NCI-H1105 (cell line): ENCODE measurements at regions not wholly inside any gene's neighbourhood (a gene's known extent, or its start where the extent isn't known, plus 50 kb on each side); places are given as distances from the start of the nearest gene placed in this dataset.

Experiments
- DNase-seq: peaks from one replicate; lab custom pipeline; 2025; lab: John Stamatoyannopoulos, UW

DNA sequence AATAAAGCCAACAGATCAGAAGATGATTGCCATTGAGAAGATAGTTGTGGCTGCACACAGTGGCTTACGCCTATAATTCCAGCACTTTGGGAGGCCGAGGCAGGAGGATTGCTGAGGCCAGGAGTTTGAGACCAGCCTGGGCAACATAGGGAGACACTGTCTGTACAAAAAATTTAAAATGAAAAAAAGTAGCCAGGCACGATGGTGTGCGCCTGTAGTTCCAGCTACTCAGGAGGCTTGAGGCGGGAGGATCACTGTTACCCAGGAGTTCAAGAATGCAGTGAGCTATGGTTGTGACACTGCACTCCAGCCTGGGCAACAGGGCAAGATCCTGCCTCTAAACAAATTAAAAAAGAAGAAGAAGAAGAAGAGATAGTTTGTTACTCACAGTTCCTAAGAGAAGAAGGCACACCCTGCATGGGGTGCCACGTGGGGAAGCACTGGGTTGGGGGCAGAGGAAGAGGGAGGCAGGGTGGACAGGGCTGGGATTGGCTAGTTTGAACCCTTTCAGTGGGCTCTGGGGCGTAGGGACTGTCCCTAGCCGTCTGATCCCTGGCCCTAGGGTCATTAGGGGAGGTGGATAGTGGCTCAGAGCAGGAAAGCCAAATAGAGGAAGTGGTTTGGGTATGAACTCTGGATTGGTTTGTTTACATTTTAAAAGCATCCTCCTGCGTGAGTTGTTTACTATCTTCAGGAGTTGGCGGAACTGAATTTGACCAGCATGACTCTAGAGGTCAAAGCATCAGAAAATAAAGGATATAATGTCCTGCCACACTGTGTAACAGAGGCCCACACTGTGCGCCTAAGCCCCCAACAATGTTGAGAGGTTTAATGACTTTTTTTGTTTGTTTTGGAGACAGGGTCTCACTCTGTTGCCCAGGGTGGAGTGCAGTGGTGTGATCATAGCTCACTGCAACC, 60.5 kb upstream of the MEDAG start:
- DNase-seq: no peak

DNA sequence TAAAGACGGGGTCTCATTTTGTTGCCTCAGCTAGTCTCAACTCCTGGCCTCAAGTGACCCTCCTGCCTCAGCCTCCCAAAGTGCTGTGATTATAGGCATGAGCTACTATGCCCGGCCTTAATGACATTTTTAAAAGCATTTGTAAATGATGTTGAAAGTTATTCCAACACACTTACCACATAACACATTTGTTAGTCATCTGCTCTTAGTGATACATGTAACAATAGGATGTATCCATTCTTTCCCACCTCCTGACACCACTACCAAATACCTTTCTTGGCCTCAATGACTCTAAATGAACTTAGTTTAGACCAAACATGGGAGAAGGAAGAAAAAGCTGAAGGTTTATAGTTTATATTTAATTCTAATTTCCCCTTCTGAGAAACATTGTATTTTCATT, 59.8 kb upstream of the MEDAG start:
- DNase-seq: no peak

DNA sequence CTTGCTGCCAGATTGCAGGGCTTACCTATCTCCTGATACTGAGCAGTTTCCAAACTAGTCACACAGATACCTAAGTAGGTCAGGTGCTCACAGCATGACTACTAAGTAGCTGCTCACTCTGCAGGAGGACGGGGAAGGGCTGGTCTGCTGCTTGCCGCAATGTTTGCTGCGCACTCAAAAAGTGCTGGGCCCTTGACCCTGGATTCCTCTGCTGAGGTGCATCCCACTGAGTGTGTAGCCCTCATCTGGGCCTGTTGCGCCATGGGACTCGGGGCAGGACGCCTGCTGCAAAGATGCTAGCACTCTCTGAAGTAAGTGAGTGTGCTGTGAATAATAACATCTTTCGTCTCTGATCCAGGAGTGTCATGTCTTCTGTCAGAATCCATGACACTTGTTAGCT, 59.2 kb upstream of the MEDAG start:
- DNase-seq: no peak

DNA sequence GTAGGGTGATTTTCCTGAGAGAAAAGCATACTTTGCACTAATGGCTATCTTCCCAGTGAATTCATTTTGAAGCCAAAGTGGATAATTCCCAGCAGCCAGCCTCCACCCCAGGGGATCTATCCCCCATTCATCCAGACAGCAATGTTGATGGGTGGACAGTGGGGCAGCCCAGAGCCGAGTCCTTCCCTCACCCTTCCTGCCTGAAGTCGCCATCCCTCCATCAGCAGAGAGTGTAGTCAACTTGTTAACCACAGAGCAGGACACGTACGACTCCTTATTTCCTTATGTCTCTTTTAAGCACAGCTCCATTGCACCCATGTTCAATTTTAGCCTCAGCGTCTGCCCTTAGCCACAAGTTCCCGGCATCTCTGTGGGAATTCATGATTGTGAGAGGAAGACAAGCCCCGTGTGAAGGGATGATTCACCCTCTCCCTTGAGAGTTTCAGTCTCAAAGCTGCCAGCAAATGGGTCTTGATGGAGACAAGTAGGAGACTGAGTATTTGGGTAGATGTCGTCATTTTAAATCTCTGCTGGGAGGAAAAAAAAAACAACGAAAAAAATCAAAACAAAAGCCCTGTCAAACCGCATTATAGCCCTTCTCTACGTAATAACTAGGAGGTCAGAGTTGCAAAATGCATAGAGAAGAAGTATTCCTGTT, 58.3 kb upstream of the MEDAG start:
- no peak for DNase-seq

DNA sequence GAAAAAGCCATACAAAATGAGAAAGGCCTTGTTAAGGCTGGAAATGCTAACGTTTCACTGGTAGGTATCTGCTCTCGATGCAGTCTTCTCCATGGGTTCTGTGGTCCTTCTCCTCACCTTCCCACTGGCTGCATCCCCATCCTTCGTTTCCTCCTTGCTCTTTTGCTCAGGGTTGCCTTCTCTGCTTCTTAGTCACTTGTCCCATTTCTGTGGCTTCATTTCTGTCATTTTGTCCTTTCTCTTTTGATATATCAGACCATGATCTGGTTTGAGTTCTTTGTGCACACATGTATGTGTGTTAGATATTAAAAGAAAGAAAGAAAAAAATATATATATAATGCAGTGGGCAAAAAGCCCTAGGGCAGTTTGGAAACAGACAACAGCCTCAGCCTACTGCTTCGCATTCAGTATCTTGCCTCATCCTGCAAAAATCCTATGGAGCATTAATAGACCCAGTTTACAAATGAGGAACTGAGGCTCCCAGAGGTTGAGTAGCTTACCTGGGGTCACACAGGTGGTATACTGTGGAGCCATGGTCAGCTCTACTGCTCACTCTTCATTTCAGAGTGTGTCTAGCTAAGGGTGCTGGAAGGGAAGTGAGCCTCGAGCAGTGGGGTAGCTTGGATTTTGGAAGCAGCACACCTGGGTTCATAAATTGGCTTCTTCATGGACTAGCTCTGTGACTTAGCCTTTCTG, 57.6 kb upstream of the MEDAG start:
- DNase-seq: no peak

DNA sequence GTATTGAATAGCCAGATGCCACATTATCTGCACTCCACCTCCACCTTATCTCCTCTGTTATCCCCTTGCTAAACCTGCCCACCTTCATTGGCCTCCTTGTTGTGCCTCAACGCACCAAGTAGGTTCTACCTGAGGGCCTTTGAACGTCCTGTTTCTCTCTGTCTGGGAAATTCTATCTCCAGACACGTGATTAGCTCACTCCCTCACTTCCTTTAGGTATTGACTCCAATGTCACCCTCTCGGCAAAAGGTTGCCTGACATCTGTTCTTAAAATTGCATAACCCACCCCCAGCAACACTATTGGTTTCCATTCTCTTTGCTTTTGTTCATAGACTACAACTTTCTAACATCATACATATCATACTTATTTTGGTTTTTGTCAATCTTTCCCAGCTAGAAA, 56.5 kb upstream of the MEDAG start:
- no peak for DNase-seq

DNA sequence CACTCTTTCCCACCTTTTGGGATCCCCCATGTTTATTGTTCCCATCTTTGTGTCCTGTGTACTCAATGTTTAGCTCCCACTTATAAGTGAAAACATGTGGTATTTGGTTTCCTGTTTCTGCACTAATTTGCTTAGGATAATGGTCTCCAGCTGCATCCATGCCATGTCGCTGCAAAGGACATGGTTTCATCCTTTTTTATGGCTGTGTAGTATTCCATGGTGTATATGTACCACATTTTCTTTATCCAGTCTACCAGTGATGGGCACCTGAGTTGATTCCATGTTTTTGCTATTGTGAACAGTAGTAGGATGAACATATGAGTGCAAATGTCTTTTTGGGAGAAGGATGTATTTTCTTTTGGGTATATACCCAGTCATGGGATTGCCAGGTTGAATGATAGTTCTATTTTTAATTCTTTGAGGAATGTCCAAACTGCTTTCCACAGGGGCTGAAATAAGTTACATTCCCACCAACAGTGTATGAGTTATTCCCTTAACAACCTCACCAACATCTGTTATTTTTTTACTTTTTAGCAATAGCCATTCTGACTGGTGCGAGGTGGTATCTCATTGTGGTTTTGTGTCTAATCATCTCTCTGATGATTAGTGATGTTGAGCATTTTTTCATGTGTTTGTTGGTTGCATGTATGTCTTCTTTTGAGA, 55.7 kb upstream of the MEDAG start:
- DNase-seq: no peak

DNA sequence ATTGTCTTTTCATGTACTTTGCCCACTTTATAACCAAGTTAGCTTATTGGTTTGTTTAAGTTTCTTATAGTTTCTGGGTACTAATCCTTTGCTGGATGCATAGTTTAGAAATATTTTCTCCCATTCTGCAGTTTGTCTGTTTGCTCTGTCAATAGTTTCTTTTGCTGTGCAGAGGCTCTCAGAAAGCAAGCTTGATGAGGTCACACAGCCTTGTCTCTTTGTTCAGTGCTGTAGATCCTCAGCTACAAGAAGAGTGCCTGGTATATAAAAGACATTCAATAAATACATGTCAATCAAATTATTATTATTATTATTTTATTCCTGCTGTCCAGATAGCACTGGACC, 55.2 kb upstream of the MEDAG start:
- no peak for DNase-seq

DNA sequence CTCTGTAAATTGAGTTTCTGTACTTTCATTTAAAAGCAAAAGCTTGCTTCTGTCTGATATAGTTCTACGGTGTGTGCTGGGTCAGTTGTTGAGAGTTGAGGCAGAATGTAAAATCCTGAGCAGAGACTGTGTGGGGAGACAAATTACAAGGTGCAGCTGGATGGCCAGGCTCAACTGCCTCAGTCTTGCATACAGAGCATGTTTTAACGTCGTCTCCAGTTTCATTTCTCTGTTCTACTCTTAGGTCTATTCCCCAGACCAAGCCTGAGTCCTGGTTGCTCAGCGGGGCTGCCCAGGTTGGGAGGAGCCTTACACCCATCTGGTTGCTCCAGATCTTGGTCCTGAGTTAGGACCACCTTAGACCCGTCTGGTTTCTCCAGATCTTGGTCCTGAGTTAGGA, 54.4 kb upstream of the MEDAG start:
- DNase-seq: no peak

DNA sequence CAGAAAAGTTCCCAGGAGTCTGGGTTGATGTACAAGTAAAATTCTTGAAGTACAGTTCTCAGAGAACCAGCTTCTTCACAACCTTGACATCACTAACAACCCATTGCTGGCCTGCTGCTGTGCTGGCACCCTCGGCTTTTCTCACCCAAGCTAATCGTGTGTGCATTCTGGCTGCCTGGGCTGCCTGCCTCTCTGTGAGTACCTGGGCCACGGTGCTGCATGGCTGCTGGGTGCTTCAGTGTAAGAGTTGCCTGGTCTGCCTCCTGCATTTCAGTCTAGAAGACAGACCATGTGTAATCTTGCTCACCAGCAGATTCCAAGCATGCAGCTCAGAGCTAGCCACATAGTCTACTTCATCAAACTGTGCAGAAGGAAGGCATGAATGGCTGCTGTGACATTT, 50.5 kb upstream of the MEDAG start:
- DNase-seq: no peak

DNA sequence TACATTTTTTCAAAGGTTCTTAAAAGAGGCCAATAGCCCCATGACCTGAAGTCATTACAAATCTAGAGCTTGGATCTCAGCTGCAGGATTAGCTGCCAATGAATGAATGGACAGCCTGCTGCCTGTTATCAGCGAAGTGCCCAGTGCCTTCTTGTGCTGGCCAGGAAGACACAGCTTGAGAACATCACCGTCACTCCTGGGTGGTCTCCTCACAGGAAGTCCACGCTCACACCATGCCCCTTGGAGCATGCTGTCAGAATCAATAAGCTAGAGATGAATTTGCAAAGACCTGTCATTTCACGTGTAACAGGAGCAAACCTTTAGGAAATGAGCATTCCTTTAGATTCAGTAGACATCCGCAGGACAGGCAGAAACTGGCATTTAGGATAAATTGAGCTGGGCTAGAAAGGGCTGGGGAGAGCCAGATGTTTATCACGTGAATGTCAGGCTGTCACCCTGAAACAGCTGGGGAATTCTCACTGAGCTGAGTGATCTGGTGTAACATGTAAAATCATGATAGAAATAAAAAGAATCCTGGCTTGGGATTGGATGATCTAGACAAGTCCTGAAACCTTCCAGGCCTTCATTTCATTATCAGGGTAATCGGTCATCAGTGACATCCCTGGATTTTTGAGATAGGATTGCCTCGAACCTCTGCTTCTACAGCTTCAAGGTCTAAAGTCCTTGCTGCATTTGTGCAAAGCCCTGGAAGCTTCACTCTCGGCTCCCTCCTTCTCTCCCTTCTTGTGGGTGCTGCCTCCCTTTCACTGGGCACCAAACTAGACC, 49.9 kb upstream of the MEDAG start:
- no peak for DNase-seq
